ENCODE measurements at regions not wholly inside any gene's neighbourhood (a gene's known extent, or its start where the extent isn't known, plus 50 kb on each side); places are given as distances from the start of the nearest gene placed in this dataset.

DNA sequence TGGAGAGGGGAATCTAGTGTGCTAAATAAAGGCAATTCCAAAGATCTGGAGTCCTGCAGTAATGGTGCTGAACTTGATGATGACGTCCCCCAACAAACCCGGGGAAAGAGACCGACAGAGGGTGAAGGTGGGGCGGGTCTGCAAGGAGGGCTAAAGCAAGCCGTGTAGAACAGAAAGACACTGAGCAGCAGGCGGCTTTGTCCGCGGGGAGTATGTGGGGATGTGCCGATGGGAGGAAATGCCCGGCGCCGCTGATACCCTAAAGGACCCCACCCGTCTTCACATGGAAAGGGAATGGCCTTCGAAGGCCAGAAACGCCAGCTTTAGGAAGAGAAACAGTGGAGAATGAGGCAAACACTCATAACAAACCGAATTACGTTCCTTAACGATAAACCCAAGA, 528.9 kb downstream of the ZNF674 start:
- no peaks in the 10 kb centered on the region for H3K9me3 ChIP-seq
- DNase-seq (peak in 1 of 2 donors; percentile 1), ATAC-seq (ENCODE audit: low FRiP score in 2 of 2) (no peak)
- TF ChIP-seq EP300 (IDR thresholded peaks at IDR 0.05) (no peak), POLR2A (IDR thresholded peaks at IDR 0.05) (no peak), POLR2AphosphoS5 (IDR thresholded peaks at IDR 0.05) (no peak)
- TF ChIP-seq, protein P1, sequence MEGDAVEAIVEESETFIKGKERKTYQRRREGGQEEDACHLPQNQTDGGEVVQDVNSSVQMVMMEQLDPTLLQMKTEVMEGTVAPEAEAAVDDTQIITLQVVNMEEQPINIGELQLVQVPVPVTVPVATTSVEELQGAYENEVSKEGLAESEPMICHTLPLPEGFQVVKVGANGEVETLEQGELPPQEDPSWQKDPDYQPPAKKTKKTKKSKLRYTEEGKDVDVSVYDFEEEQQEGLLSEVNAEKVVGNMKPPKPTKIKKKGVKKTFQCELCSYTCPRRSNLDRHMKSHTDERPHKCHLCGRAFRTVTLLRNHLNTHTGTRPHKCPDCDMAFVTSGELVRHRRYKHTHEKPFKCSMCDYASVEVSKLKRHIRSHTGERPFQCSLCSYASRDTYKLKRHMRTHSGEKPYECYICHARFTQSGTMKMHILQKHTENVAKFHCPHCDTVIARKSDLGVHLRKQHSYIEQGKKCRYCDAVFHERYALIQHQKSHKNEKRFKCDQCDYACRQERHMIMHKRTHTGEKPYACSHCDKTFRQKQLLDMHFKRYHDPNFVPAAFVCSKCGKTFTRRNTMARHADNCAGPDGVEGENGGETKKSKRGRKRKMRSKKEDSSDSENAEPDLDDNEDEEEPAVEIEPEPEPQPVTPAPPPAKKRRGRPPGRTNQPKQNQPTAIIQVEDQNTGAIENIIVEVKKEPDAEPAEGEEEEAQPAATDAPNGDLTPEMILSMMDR (IDR thresholded peaks at IDR 0.05) = no peak
- WGBS, 2 donors = 70 to 96% methylated on average over 18 of the region's 18 CpGs
- H3K36me3 ChIP-seq = no peaks in the 10 kb centered on the region
- H3K4me3 ChIP-seq = no peak overlapping the region
- no peaks in the 10 kb centered on the region for H3K4me1 ChIP-seq
- H3K27me3 ChIP-seq = no peaks in the 10 kb centered on the region
- no peak overlapping the region for H3K27ac ChIP-seq

DNA sequence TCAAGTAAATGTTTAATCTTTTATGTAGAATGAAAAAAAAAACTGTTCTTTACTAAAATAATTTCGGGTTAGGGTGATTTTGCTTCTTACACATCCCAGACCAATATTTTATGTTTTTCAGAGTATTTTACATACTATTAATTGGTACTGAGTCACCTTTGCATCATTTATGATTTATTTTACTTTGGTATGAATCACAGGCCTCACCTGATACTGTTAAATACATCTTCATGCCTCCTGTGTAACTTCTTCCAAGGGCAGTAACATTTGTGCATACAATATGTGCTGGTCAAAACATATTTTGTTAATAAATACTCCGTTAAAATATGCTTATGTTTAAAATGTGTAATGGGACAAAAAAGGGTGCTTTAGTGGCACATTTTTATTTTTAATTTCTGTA, 529.6 kb downstream of the ZNF674 start:
- no peak for ATAC-seq (ENCODE audit: low FRiP score in 2 of 2)

GRCh38 chrX:45992402-45993123, 552.7 kb downstream of the ZNF674 start:
- Histone ChIP-seq H3K36me3 (no peaks in the 10 kb centered on the region), H3K27ac (no peak overlapping the region), H3K4me3 (no peak overlapping the region), H3K9me3 (peaks cover 0 to 4% (median 0%) of the 10 kb centered on the region in 4 donors), H3K4me1 (no peaks in the 10 kb centered on the region), H3K27me3 (no peaks in the 10 kb centered on the region)
- WGBS, 2 donors = 77 to 79% methylated on average over 2 of the region's 2 CpGs
- TF ChIP-seq, protein P1 (IDR thresholded peaks at IDR 0.05) = no peak
- TF ChIP-seq POLR2AphosphoS5 (IDR thresholded peaks at IDR 0.05) = no peak
- no peak for TF ChIP-seq POLR2A (IDR thresholded peaks at IDR 0.05)
- no peak for TF ChIP-seq EP300 (IDR thresholded peaks at IDR 0.05)
- ATAC-seq (ENCODE audit: low FRiP score in 2 of 2) = no peak
- no peak for DNase-seq

More for the DNA sequence above, 529.6 kb downstream of the ZNF674 start:
- H3K4me1 ChIP-seq = no peaks in the 10 kb centered on the region
- H3K9me3 ChIP-seq = no peaks in the 10 kb centered on the region
- no peak overlapping the region for H3K4me3 ChIP-seq
- DNase-seq = no peak
- H3K36me3 ChIP-seq = no peaks in the 10 kb centered on the region
- H3K27me3 ChIP-seq = no peaks in the 10 kb centered on the region
- TF ChIP-seq POLR2A (IDR thresholded peaks at IDR 0.05) = no peak
- TF ChIP-seq, protein P1 (IDR thresholded peaks at IDR 0.05) = no peak
- TF ChIP-seq EP300 (IDR thresholded peaks at IDR 0.05) = no peak
- no peak overlapping the region for H3K27ac ChIP-seq
- WGBS, 2 donors = 54 to 88% methylated on average over 2 of the region's 2 CpGs

DNA sequence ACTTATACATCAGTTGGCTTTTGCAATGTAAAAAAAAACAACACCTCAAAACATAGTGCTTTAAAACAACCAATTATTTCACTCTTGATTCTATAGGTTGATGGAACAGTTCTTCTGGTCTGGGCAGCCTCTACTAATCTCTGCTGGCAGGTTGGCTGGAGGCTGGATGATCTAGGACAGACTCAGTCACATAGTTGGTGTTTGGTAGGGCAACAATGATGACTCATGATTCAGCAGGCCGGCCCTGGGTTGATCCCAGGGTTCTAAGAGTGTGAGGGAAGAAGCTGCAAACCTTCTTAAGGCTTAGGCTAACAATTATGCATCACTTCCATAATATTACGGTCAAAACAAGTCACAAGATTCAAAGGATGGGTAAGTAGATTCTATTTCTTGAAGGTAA, 558.2 kb downstream of the ZNF674 start:
- no peaks in the 10 kb centered on the region for H3K27me3 ChIP-seq

More for the DNA sequence above, 558.2 kb downstream of the ZNF674 start:
- ATAC-seq (ENCODE audit: low FRiP score in 2 of 2) = no peak
- TF ChIP-seq, protein P1 (IDR thresholded peaks at IDR 0.05) = no peak
- no peak for TF ChIP-seq POLR2AphosphoS5 (IDR thresholded peaks at IDR 0.05)
- TF ChIP-seq EP300 (IDR thresholded peaks at IDR 0.05) = no peak
- TF ChIP-seq POLR2A (IDR thresholded peaks at IDR 0.05) = no peak
- H3K27ac ChIP-seq = no peak overlapping the region
- DNase-seq = no peak
- H3K36me3 ChIP-seq = no peaks in the 10 kb centered on the region
- H3K4me1 ChIP-seq = no peaks in the 10 kb centered on the region
- WGBS, 2 donors = 69 to 92% methylated on average over 2 of the region's 2 CpGs
- H3K4me3 ChIP-seq = no peak overlapping the region
- peaks cover 0 to under 1% (median 0%) of the 10 kb centered on the region in 4 donors for H3K9me3 ChIP-seq
